HG03066 (cell line): ENCODE measurements at regions not wholly inside any gene's neighbourhood (a gene's known extent, or its start where the extent isn't known, plus 50 kb on each side); places are given as distances from the start of the nearest gene placed in this dataset.

Experiments
- ATAC-seq: cut with Tn5 transposase; IDR thresholded peaks from one replicate; pipeline ENCODE4 v1.9.1; 2021; ENCODE audit warnings: low read depth; ENCODE audit not compliant: unreplicated experiment

DNA sequence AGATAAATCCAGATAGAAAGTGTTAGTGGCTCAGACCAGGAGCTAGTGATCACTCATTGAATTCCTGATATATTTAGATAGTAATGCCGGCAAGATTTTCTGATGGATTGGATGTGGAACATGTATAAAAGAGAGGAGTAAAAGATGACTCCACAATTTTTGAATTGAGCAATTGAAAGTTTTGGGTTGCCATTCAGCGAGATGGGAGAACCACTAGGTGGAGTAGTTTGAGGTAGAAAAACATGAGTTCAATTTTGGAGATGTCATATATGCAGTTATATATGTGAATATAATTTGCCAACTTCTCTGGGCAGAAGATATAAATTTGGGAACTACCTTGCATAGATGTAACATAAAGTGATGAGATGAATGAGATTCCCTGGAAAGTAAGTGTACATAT lies 502.5 kb upstream of the SEMA6A start:
- no peak for ATAC-seq

- ATAC-seq = no peak
Measured at GRCh38 chr5:117072439-117072838, 497.8 kb upstream of the SEMA6A start.

DNA sequence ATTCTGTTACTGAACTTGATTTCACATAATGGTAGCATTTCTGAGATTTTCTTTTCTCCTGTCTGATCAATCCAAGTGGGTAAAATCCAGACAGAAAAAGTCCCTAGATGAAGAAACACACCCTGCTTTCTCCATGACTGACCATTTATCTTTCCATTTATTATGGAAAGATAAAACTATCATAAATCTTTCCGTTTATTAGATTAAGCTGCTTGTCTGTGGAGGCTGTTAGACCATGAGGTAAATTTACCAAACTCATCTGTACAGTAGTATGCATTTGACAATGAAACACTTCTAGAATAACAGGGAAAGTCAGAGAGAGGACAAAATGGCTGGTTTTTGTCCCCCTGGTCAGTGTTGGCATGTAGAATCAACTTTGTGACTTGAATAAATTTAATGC lies 491.2 kb upstream of the SEMA6A start:
- no peak for ATAC-seq

DNA sequence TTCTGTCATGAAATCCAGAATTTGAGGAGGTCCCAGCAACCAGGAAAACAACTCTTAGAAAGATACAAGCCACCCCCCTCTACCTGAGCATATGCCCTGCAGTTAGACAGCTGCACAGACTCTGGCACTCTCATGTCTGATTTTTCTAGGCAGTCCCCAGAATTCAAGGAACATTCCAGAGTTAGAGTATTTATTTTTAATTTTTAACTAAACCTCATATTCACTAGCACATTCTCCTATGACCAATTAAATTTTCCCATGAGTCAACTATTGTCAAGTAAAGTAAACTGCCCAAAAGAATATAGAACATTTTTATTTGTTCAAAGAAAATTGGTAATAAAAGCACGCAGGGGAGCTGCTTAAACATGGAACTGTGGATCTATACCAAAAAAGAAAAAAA lies 490.5 kb upstream of the SEMA6A start:
- no peak for ATAC-seq

DNA sequence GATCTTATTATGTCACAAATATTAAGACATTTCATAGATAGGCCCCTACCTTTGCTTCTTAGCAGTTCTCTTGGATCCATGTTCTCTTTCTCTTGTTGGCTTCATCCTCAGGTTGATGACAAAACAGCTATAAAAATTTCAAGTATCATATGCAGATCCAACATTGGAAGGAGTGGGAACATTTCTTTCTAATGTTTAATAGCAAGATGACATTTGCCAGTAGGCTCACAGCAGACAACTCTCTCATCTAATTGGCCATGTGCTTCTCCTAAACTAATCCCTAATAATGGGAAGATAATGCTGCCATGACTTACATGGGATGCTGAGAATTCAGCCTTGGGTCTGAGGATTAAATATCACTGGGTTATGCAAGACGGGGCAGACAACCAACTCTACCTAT lies 485.5 kb upstream of the SEMA6A start:
- no peak for ATAC-seq

- ATAC-seq = no peak
Measured at GRCh38 chr5:117058740-117059139, 484.1 kb upstream of the SEMA6A start.

GRCh38 chr5:117055517-117055916 lies 480.9 kb upstream of the SEMA6A start:
- ATAC-seq = no peak

- no peak for ATAC-seq
Measured at GRCh38 chr5:117054911-117055310, 480.3 kb upstream of the SEMA6A start.

DNA sequence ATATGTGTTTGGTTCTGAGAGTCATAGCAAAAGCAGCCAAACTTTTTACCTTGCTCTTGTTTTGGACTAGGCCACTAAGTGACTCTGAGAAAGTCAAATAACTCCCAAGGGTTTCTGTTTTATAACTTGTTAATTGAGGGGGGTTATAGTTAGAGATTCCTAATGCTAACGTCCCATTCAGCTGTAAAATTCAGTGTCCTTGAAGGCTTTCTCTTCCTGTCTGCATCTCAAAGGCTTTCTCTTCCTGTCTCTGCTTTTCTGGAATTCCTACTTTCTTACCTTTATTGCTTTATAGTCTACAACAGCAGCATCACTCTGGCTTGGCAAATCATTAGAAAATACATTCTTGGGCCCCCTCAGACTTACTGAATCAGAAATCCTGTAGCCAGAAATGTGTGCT lies 479.5 kb upstream of the SEMA6A start:
- ATAC-seq = no peak

GRCh38 chr5:117041926-117042595 lies 467.4 kb upstream of the SEMA6A start:
- ATAC-seq = no peak

GRCh38 chr5:117039035-117039434 lies 464.4 kb upstream of the SEMA6A start:
- ATAC-seq = no peak

DNA sequence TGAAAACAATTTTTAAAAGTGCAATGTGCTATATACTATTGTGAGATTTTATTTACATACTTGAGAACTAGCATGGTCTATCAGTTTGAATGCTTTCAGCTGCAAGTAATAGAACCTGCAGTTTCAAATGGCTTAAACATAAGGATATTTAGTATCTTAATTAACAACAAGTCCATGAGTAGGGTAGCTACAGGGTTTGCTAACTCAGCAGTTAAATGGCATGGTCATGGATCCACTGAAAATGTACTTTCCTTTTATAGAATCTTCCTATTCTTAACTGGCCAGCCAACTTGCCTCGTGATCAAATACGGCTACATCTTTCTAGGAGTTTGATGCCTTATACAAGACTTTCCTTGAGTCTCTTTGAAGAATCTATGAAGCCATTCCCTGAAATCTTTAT lies 452.8 kb upstream of the SEMA6A start:
- no peak for ATAC-seq

DNA sequence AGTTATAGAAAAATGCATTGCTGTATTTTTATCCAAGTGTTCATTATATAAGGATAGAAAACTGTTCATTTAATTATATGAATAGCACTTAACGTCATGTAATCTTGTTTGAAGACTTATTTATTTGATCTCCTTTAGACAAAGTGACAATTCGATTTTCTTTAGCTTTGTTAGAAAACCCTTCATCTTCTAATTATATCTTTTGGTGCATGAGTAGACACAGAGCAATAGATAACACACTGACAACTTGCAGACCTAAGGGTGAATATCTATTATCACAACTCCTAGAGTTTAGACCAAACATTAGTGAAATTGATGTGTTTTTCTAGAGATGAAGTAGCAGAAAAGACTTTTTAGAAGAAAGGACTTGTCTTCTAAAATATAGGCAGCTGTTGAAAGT lies 446.4 kb upstream of the SEMA6A start:
- ATAC-seq = no peak

DNA sequence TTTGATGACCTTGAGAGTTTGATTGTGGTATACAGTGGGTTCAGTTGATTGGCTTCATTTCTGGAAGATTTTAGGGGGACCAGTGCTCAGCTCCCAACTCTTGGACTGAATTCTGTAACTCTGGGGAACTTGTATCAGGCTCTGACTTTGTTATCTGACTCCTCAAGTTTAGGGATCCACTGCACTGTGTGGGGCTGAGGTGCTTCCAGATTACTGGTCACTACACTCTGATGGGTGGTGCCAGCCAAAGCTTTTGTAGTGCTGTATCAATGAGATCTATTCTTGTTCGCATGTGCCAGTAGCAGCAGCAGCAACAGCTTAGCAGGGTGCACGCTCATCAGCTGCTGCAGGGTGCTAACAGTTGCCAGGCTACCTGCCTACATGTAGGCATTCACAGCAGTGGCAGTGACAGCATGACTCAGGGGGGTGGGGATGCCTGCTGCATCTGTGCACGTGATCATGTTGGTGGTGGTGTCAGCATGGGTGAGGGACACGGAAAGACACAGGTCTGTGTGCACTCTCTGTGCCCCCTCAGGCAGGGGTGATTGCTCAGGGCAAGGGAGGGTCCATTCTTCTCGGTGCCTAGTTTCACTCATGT lies 438.8 kb upstream of the SEMA6A start:
- ATAC-seq = no peak

- ATAC-seq = no peak
Measured at GRCh38 chr5:117010574-117010973, 436.0 kb upstream of the SEMA6A start.

- no peak for ATAC-seq
Measured at GRCh38 chr5:116998024-116998423, 423.4 kb upstream of the SEMA6A start.

DNA sequence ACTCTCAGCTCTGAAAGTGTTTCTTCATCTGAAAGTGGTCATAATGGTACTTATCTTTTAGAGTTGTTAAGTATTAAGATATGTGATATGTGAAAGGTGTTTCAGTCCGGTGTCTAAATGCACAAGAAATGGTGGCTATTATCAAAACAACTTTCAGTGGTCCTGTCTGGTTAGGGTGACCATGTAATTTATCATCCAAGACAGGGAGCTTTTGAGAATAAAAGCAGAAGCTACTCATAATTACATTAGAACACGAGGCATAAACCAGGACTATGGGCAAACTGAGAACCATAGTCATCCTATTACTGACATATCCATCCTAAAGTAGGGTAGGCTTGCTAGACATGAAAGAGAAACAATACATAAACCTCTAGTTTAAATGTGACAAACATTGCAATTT lies 418.1 kb upstream of the SEMA6A start:
- ATAC-seq = no peak

DNA sequence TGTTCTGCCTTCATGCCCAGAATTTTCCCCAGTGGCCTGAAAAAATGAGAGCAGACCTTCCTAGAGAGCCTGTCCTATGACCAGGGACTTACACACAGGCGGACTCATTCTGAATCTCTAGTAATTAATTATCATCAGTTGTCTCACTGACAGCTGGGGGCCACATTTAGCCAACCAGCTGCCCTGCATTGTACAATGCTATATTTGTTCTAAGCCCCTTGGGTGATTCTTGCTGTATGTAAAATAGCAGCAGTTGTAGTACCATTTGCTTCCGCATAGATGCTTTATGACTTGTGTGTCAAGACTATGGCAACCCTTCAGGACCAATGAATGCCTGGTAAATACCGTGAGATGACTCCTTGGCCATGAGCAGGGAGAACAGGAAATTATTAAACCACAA lies 415.4 kb upstream of the SEMA6A start:
- no peak for ATAC-seq

DNA sequence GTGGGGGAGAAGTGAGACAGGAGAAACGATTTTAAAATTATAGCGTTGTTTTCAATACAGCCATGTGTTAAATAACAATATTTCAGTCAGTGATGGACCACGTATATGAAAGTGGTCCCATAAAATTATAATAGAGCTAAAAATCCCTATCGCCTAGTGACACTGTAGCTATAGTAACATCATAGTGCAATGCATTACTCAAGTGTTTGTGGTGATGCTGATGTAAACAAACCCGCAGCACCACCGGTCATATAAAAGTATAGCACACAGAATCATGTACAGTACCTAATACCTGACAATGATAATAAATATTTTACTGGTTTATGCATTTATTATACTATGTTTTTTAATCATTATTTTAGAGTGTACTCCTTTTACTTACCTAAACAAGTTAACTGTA lies 407.4 kb upstream of the SEMA6A start:
- ATAC-seq = no peak

DNA sequence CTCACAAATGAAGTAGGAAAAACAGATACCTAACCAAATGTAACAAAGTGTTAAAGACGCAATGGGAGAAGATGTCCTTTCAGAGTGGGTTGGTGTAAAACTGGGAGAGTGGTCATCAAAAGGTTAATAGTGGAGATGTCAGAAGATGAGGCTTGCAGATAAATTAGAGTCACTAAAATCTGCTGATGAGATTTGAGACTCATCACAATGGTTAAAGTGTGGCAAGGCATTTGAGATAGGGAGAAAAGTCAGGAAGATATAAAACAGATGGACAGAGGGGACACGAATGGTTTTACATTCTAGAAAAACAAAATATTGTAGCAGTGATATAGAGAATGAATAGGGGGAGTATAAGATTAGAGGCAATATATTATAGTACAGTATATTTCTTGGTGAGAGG lies 406.0 kb upstream of the SEMA6A start:
- ATAC-seq = no peak

GRCh38 chr5:116976767-116977166 lies 402.1 kb upstream of the SEMA6A start:
- no peak for ATAC-seq

GRCh38 chr5:116971131-116971530 lies 396.5 kb upstream of the SEMA6A start:
- no peak for ATAC-seq

DNA sequence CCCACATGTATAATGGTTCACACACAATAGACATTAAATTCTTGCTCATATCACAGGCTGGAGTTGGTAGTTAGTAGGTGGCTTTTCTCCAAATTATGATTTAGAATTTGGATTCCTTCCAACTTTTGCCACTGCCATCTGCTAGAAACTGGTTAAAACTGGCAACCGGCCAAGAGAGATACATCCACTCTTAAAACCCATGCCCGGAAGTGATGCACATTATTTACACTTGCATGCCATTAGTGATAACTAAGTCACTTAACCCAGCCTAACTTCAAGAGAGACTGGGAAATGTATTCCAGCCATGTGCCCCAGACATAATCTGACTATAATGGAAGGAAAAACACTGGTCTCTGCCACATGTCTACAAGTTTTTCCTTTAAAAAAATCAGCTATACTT lies 395.7 kb upstream of the SEMA6A start:
- no peak for ATAC-seq
